HCT116 (cell line): ENCODE measurements at regions not wholly inside any gene's neighbourhood (a gene's known extent, or its start where the extent isn't known, plus 50 kb on each side); places are given as distances from the start of the nearest gene placed in this dataset.

ENCODE experiments used
- EGR1 ChIP-seq: IDR thresholded peaks from 2 replicates; pipeline ENCODE4 v1.6.1; 2012; ENCODE audit warnings: low read depth
- ELF1 ChIP-seq: IDR thresholded peaks from 2 replicates; pipeline ENCODE4 v1.6.1; 2012; ENCODE audit warnings: low read depth, borderline replicate concordance
- SIN3A ChIP-seq: IDR thresholded peaks from 2 replicates; pipeline ENCODE4 v1.6.1; 2012; ENCODE audit warnings: low read depth
- TF ChIP-seq, protein P1 (sequence below), 3 experiments: fragments of 200-600 bp in 1 of 3; sonication (generic) in 1 of 3; IDR thresholded peaks in 2 of 3; conservative IDR thresholded peaks in 1 of 3; 2 replicates each; pipeline ENCODE4 v1.5.1; 2012 to 2017; ENCODE audit warnings: low read depth in 2 of 3, low read length in 2 of 3, antibody characterized with exemption in 1 of 3, borderline replicate concordance in 1 of 3, control low read depth in 1 of 3, mild to moderate bottlenecking in 1 of 3, mixed read lengths in 1 of 3, mixed run types in 1 of 3, moderate library complexity in 1 of 3; ENCODE audit not compliant: insufficient read depth in 1 of 3

GRCh38 chr3:117846238-117846637 is 1136.7 kb downstream of the TUSC7 start:
- no peak for TF ChIP-seq ELF1
- TF ChIP-seq, protein P1, sequence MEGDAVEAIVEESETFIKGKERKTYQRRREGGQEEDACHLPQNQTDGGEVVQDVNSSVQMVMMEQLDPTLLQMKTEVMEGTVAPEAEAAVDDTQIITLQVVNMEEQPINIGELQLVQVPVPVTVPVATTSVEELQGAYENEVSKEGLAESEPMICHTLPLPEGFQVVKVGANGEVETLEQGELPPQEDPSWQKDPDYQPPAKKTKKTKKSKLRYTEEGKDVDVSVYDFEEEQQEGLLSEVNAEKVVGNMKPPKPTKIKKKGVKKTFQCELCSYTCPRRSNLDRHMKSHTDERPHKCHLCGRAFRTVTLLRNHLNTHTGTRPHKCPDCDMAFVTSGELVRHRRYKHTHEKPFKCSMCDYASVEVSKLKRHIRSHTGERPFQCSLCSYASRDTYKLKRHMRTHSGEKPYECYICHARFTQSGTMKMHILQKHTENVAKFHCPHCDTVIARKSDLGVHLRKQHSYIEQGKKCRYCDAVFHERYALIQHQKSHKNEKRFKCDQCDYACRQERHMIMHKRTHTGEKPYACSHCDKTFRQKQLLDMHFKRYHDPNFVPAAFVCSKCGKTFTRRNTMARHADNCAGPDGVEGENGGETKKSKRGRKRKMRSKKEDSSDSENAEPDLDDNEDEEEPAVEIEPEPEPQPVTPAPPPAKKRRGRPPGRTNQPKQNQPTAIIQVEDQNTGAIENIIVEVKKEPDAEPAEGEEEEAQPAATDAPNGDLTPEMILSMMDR (IDR thresholded peaks at IDR 0.05 in 2 of 3, conservative IDR thresholded peaks at IDR 0.05 in 1 of 3; ENCODE audit: borderline replicate concordance in 1 of 3, insufficient read depth in 1 of 3, low read depth in 2 of 3, low read length in 2 of 3) = no peak
- no peak for TF ChIP-seq SIN3A
- no peak for TF ChIP-seq EGR1
